Mammary epithelial cell (primary cell): ENCODE measurements at regions not wholly inside any gene's neighbourhood (a gene's known extent, or its start where the extent isn't known, plus 50 kb on each side); places are given as distances from the start of the nearest gene placed in this dataset.

Experiments used
- CTCF ChIP-seq, 2 donors: IDR thresholded peaks in 1 of 2; conservative IDR thresholded peaks in 1 of 2; 2 replicates each; pipeline ENCODE4 v1.5.1; 2011 to 2012; ENCODE audit warnings: inconsistent platforms in 2 of 2, low read length in 2 of 2, mild to moderate bottlenecking in 2 of 2, control low read depth in 1 of 2, low read depth in 1 of 2; ENCODE audit not compliant: insufficient read depth in 1 of 2; ENCODE audit errors: extremely low read depth in 1 of 2
- EZH2 ChIP-seq: IDR thresholded peaks from 2 replicates; pipeline ENCODE4 v1.6.1; 2012; ENCODE audit warnings: low read length, inconsistent platforms, borderline replicate concordance

GRCh38 chr2:7771781-7772180 lies 854.6 kb downstream of the RNF144A start:
- TF ChIP-seq CTCF (conservative IDR thresholded peaks at IDR 0.05 in 1 of 2, IDR thresholded peaks at IDR 0.05 in 1 of 2; ENCODE audit: extremely low read depth in 1 of 2, insufficient read depth in 1 of 2, low read depth in 1 of 2, low read length in 2 of 2) (no peak), EZH2 (no peak)
